ENCODE measurements at regions not wholly inside any gene's neighbourhood (a gene's known extent, or its start where the extent isn't known, plus 50 kb on each side); places are given as distances from the start of the nearest gene placed in this dataset.
A peak's percentile ranks its signal among the peaks of the same experiment; 100 is the strongest.

DNA sequence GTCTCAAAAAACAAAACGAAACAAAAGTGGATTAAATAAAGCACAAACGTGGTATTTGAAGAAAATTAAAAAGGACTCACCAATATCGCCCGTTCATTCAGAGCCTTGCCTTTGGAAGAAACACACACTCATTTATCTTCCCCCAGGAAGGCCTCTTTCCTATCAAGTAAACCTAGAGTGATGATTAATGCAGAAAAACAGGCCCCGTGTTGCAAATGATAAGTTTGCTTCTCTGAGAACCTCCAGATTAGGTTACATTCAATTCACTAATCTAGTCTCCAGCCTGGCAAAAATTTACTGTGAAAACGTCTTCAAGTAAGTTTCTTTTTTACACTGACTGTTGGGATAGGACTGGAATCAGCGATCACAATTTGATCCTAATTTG, 78.0 kb upstream of the C1GALT1 start:
- no peak overlapping the region for H3K4me3 ChIP-seq (replicated peaks; ENCODE audit: low read depth, low read length)
- no peak for TF ChIP-seq CTCF (IDR thresholded peaks at IDR 0.05; ENCODE audit: low read length, missing control alignments)
- DNase-seq (ENCODE audit: low read depth), result peak; percentile 17

GRCh38 chr7:7104971-7105370, 77.4 kb upstream of the C1GALT1 start:
- no peak for DNase-seq (ENCODE audit: low read depth)
- TF ChIP-seq CTCF (IDR thresholded peaks at IDR 0.05; ENCODE audit: low read length, missing control alignments), result no peak
- H3K4me3 ChIP-seq (replicated peaks; ENCODE audit: low read depth, low read length), result no peak overlapping the region

DNA sequence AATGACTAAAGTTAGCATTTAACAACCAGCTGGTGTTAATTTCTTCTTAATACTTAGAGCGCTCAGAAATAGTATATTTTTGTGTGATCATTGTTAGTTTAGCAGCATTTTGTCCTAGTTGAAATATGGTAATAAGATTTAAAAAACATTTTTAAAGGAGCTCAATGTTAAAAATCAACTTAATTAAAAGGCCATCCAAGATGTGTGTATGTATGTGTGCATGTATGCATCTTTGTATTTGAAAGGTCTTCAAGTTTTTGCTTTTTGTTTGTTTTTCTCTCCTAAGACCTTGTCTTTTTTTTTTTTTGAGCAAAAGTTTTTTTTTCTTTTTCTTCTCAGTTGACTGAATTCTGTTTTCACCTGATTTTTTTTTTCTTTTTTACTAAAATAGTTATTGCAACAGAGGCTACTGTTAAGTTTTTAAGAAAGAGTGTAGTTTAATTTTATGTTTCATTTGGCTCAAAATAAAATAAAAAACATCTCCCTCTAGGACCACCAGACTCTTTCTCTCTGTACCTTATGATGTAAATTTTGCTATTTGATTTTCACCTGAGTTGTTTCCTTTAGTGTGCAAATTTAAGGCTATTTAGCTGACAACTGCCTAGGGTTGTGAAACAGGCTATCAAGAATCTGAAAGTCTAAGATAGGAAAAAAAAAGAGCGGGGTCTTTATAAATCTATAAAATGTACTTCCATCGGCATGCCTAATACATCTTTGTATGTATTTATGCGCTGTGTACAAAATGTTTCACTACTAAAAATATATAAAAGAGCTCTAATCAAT, 76.4 kb upstream of the C1GALT1 start:
- DNase-seq (ENCODE audit: low read depth), result no peak
- no peak for TF ChIP-seq CTCF (IDR thresholded peaks at IDR 0.05; ENCODE audit: low read length, missing control alignments)

GRCh38 chr7:7108931-7109330, 73.4 kb upstream of the C1GALT1 start:
- TF ChIP-seq CTCF (IDR thresholded peaks at IDR 0.05; ENCODE audit: low read length, missing control alignments), result no peak
- H3K4me3 ChIP-seq (replicated peaks; ENCODE audit: low read depth, low read length), result no peak overlapping the region

More for the DNA sequence above, 76.4 kb upstream of the C1GALT1 start:
- H3K4me3 ChIP-seq (replicated peaks; ENCODE audit: low read depth, low read length), result no peak overlapping the region

DNA sequence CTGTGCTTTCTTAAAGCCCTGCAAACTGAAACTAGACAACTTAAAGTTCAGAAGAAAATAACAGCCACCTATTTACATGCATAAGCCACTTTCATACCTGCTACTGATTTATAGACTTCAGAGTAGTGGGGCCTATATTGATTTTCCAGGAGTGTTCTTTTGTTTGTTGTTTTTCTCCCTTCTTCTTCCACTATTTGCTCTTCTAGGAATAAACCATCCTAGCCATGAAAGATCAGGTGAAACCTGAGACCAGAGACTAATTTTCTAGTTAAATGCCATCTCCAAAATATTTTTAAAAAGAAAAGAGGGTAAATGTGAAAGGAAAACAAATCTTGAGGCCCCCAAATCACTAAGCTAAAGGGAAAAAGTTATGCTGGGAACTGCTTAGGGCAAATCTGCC, 72.4 kb upstream of the C1GALT1 start:
- TF ChIP-seq CTCF (IDR thresholded peaks at IDR 0.05; ENCODE audit: low read length, missing control alignments), result no peak
- no peak for DNase-seq (ENCODE audit: low read depth)
- no peak overlapping the region for H3K4me3 ChIP-seq (replicated peaks; ENCODE audit: low read depth, low read length)

More at GRCh38 chr7:7108931-7109330, 73.4 kb upstream of the C1GALT1 start:
- DNase-seq (ENCODE audit: low read depth), result no peak

- no peak for DNase-seq (ENCODE audit: low read depth)
- no peak overlapping the region for H3K4me3 ChIP-seq (replicated peaks; ENCODE audit: low read depth, low read length)
- TF ChIP-seq CTCF (IDR thresholded peaks at IDR 0.05; ENCODE audit: low read length, missing control alignments), result no peak
These were observed 71.6 kb upstream of the C1GALT1 start for GRCh38 chr7:7110706-7111105.

DNA sequence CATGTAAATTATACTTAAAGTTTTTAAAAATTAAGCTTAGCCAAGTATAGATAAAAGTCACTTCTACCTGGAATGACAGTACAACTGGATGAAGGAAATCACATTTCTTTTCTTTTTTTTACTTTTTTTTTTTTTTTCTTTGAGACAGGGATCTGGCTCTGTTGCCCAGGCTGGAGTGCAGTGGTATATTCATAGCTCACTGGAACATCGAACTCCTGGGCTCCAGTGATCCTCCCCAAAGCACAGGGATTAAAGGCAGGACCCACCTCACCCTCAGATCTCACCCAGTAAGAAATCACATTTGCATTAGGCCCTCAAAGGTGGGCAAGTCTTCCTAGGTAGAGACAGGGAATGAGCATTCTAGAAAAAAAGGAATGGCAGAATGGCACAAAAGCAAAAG, 69.5 kb upstream of the C1GALT1 start:
- no peak overlapping the region for H3K4me3 ChIP-seq (replicated peaks; ENCODE audit: low read depth, low read length)
- no peak for DNase-seq (ENCODE audit: low read depth)
- no peak for TF ChIP-seq CTCF (IDR thresholded peaks at IDR 0.05; ENCODE audit: low read length, missing control alignments)

Measured in fibroblast of pulmonary artery (primary cell).